ENCODE measurements at regions not wholly inside any gene's neighbourhood (a gene's known extent, or its start where the extent isn't known, plus 50 kb on each side); places are given as distances from the start of the nearest gene placed in this dataset.

- Mint-ChIP-seq H3K4me1 (ENCODE audit: low read depth) (no peaks in the 10 kb centered on the region), H3K4me3 (ENCODE audit: low read depth) (no peak overlapping the region), H3K9me3 (ENCODE audit: low read depth) (peaks cover 9% of the 10 kb centered on the region), H3K27ac (no peak overlapping the region), H3K36me3 (ENCODE audit: insufficient read depth) (no peaks in the 10 kb centered on the region), H3K27me3 (no peaks in the 10 kb centered on the region)
- TF ChIP-seq, protein P1, sequence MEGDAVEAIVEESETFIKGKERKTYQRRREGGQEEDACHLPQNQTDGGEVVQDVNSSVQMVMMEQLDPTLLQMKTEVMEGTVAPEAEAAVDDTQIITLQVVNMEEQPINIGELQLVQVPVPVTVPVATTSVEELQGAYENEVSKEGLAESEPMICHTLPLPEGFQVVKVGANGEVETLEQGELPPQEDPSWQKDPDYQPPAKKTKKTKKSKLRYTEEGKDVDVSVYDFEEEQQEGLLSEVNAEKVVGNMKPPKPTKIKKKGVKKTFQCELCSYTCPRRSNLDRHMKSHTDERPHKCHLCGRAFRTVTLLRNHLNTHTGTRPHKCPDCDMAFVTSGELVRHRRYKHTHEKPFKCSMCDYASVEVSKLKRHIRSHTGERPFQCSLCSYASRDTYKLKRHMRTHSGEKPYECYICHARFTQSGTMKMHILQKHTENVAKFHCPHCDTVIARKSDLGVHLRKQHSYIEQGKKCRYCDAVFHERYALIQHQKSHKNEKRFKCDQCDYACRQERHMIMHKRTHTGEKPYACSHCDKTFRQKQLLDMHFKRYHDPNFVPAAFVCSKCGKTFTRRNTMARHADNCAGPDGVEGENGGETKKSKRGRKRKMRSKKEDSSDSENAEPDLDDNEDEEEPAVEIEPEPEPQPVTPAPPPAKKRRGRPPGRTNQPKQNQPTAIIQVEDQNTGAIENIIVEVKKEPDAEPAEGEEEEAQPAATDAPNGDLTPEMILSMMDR (IDR thresholded peaks at IDR 0.05; ENCODE audit: unreplicated experiment), result no peak
- no peak for DNase-seq (ENCODE audit: low spot score, unreplicated experiment)
Observed at GRCh38 chr17:68748381-68748780, 147.2 kb upstream of the FAM20A start.

GRCh38 chr17:68740555-68741447 lies 139.6 kb upstream of the FAM20A start:
- no peak for DNase-seq (ENCODE audit: low spot score, unreplicated experiment)
- Mint-ChIP-seq H3K4me1 (ENCODE audit: low read depth) (peaks cover 6% of the 10 kb centered on the region), H3K4me3 (ENCODE audit: low read depth) (no peak overlapping the region)

GRCh38 chr17:68737761-68738443 lies 136.7 kb upstream of the FAM20A start:
- Mint-ChIP-seq H3K9me3 (ENCODE audit: low read depth) (peaks cover 20% of the 10 kb centered on the region), H3K36me3 (ENCODE audit: insufficient read depth) (peaks cover 3% of the 10 kb centered on the region), H3K27me3 (no peaks in the 10 kb centered on the region), H3K4me1 (ENCODE audit: low read depth) (peaks cover 19% of the 10 kb centered on the region), H3K27ac (peak overlapping the region; percentile 18), H3K4me3 (ENCODE audit: low read depth) (no peak overlapping the region)
- TF ChIP-seq, protein P1 (IDR thresholded peaks at IDR 0.05; ENCODE audit: unreplicated experiment), result no peak
- DNase-seq (ENCODE audit: low spot score, unreplicated experiment), result no peak

More at GRCh38 chr17:68740555-68741447, 139.6 kb upstream of the FAM20A start:
- TF ChIP-seq, protein P1 (IDR thresholded peaks at IDR 0.05; ENCODE audit: unreplicated experiment), result no peak
- Mint-ChIP-seq H3K27ac (peak overlapping the region; percentile 39), H3K27me3 (no peaks in the 10 kb centered on the region), H3K36me3 (ENCODE audit: insufficient read depth) (peaks cover 3% of the 10 kb centered on the region), H3K9me3 (ENCODE audit: low read depth) (peaks cover 17% of the 10 kb centered on the region)

DNA sequence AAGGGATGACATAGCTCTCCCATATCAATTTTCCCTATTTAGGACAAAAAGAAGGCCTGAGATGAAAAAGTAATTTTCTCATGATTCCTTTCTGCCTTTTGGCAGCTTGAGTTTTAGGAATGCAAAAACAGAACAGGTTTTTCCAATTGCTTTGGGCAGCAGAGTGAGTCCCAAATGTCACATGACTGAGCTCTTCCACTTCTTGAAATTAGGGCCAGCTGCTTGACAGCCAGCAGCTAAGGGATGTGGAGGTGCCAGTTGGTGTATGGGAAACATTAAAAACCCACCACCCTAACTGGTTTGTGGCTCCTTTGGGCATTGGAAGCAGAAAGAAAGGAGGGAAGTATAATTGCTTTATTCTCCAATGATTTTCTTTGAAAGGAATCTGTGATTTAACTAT lies 133.8 kb upstream of the FAM20A start:
- Mint-ChIP-seq H3K27ac (no peak overlapping the region), H3K4me1 (ENCODE audit: low read depth) (peaks cover 33% of the 10 kb centered on the region), H3K27me3 (no peaks in the 10 kb centered on the region), H3K9me3 (ENCODE audit: low read depth) (peaks cover 16% of the 10 kb centered on the region), H3K36me3 (ENCODE audit: insufficient read depth) (no peaks in the 10 kb centered on the region), H3K4me3 (ENCODE audit: low read depth) (no peak overlapping the region)
- DNase-seq (ENCODE audit: low spot score, unreplicated experiment), result no peak
- TF ChIP-seq, protein P1 (IDR thresholded peaks at IDR 0.05; ENCODE audit: unreplicated experiment), result no peak

- Mint-ChIP-seq H3K27ac (peak overlapping the region; percentile 94), H3K4me3 (ENCODE audit: low read depth) (no peak overlapping the region), H3K27me3 (no peaks in the 10 kb centered on the region), H3K9me3 (ENCODE audit: low read depth) (peaks cover 17% of the 10 kb centered on the region), H3K4me1 (ENCODE audit: low read depth) (peaks cover 33% of the 10 kb centered on the region), H3K36me3 (ENCODE audit: insufficient read depth) (peaks cover under 1% of the 10 kb centered on the region)
- TF ChIP-seq, protein P1 (IDR thresholded peaks at IDR 0.05; ENCODE audit: unreplicated experiment), result no peak
- DNase-seq (ENCODE audit: low spot score, unreplicated experiment), result no peak
Observed at GRCh38 chr17:68734187-68734900, 133.2 kb upstream of the FAM20A start.
